ENCODE measurements at regions not wholly inside any gene's neighbourhood (a gene's known extent, or its start where the extent isn't known, plus 50 kb on each side); places are given as distances from the start of the nearest gene placed in this dataset.
A peak's percentile ranks its signal among the peaks of the same experiment; 100 is the strongest.
"Not testable (repeated sequence)": the region's sequence is repeated elsewhere in the genome, so short reads cannot be mapped to it uniquely, and the experiment has no call there.

DNA sequence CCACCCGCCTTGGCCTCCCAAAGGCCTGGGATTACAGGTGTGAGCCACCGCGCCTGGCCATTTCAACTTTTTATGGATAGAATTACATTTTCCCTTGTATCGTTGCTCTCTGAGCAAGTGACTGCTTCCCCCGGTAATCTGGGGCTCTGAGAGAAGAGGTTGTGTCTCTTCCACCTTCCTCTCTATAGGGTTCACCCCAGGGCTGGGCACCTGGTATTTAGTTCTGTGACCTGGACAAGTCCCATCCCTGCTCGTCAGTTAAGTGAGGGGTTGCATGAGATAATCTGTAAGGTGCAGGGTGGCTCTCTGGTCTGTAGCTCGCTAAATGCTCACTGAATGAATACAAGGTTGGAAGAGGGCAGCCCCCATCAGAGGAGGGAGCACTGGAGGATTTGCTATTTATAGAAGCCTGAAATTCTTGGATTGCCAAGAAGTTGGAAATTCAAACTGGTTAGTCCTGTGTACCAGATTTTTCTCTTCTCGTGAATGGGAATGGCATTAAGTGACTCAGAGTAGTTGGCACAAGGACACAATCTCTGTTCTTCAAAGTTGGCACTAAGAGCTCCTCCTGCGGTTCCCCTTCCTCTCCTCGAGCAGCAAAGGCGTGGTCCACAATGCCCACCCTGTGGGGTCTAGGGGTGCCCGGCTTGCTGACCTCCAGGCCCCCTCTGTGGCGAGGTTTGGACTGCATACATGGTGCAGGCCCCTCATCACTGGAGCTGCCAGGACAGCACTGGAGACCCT lies 68.1 kb upstream of the DLG1 start:
- no peak for DNase-seq

- no peak for DNase-seq
Measured at GRCh38 chr3:197365586-197365985, 67.2 kb upstream of the DLG1 start.

DNA sequence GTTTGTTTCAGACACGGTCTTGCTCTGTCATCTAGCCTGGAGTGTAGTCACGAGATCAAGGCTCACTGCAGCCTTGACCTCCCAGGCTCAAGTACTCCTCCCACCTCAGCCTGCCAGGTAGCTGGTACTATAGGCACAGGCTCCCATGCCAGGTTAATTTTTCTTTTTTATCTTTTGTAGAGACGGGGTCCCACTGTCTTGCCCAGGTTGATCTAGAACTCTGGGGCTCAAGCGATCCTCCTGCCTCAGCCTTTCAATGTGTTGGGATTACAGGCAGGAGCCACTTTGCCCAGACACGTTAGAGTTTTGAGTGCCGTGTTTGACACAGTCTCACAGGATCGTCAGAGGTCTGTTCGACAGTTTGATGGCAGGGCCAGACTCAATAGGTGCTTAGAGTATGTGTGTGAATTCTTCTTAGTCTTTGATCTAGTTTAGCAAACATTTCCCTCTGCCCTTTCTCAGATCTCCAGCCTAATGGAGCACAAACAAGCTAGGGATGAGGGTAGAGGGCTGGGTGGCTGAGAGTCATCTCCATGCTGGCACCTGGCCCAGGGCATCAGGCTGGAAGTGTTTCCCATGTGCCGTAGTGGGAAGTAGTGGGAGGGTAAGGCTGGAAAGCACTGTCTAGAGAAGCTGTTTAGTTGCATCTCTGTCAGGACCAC lies 66.1 kb upstream of the DLG1 start:
- no peak for DNase-seq

DNA sequence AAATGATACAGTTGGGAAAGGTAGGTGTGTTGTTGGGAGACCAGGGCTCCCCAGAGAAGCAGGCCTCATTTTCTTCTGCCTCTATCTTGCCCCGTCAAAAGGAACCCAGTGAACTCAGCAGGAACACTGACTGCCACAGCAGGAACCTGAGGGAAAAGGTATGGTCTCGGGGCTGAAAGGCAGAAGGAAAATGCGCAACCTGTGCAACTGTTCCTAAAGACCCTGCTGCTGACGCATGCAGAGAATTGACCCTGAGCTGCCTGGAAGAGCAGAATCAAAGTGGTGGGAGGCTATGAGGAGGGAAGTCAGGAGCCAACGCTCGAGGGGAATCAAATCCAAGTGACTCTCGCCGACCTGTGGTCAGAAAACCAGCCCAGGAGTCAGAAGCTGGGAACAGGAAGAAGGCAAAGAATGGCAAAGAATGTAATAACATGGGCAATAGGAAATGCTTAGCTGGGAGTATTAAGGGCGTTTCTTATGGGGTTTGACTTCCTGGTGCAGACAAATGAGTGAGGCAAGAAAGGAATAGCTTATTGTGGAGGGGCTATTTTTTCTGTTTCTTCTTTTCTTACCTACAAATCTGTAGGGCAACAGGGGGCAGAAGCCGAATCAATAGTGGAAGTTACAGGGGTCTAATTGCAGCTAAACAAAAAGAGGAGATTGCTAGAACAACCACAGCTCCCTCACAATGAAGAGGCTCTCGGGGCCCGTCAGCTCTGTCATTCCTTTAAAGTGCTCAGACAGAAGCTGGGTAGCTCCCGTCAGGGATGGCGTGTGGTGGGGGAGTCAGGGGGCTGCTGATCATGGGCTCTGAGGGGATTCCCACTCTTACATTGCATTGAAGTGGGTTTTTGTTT lies 65.4 kb upstream of the DLG1 start:
- DNase-seq, result no peak

- DNase-seq, result no peak
Measured at GRCh38 chr3:197362081-197362480, 63.7 kb upstream of the DLG1 start.

- DNase-seq, result not testable (repeated sequence)
Measured at GRCh38 chr3:197360095-197360494, 61.7 kb upstream of the DLG1 start.

- not testable (repeated sequence) for DNase-seq
Measured at GRCh38 chr3:197359476-197359875, 61.1 kb upstream of the DLG1 start.

- no peak for DNase-seq
Measured at GRCh38 chr3:197356741-197357140, 58.3 kb upstream of the DLG1 start.

- DNase-seq, result no peak
Measured at GRCh38 chr3:197356275-197356674, 57.9 kb upstream of the DLG1 start.

GRCh38 chr3:197355713-197356112 lies 57.3 kb upstream of the DLG1 start:
- no peak for DNase-seq

GRCh38 chr3:197354568-197355001 lies 56.2 kb upstream of the DLG1 start:
- no peak for DNase-seq

DNA sequence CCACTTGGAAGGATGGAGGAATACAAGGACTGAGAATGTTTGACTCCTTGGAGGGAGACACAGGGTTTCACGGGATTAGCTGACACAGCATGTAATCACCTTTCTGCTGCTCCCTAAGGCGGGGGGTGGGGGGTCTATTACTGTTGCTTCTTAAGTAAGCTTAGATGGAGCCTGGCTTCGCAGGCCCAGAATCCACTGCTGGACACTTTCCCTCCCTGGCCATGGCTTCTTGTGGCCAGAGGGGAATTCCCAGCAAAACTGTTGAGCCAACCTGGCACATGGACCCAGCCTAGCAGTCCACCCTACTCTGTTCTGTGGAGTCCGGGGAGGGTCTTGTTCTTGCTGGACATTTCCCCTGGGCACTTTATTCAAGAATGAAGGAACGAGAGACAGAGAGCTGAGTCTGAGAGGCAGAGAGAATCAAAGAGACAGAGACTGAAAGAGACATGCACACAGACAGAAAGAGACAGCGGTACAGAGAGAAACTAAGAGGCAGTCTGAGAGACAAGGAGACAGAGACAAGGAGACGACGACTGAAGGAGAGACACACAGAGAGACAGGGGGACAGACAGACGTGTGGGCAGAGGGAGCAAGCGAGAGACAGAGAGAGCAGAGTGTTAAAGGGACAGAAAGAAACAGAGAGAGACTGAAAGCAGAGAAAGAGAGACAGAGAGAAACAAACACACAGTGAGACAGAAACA lies 55.6 kb upstream of the DLG1 start:
- DNase-seq, result no peak

DNA sequence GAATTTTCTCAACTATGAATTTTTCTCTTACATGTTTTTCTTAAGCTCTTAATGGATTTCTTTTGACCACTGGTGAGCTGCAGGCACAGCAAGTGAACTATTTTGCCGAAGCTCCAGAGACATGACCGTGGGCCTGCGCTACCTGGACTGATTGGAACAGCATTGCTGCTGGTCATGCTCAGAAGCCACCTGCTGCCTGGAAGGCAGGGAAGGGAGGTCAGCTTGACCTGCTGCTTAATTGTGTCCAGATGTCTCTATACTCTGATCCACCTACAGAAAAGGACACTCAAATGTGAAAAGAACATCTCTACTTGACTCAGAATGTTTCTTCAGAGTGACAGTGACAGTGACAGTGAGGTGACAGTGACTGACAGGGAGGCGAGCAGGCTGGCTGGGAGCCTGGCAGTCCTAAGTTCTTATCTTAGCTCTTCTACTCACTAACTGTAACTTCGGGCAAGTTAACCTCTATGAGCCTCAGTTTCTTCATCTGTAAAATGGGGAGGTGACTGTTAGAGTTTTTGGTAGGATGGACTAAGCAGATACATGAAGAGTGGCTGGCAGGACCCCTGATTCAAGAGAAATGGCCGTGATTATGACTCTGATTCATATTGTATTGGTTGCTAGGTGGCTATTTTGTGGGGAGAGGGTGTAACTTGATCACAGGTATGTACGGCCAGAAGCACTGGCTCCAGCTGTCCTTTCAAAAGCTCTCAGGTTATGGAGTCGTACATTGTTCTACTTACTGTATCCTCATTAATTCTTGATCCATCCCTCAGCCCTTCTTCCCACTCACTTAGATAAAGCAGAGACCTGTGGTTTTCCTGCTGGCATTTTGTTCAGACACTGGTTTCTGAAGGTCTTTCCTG lies 54.8 kb upstream of the DLG1 start:
- DNase-seq, result no peak

DNA sequence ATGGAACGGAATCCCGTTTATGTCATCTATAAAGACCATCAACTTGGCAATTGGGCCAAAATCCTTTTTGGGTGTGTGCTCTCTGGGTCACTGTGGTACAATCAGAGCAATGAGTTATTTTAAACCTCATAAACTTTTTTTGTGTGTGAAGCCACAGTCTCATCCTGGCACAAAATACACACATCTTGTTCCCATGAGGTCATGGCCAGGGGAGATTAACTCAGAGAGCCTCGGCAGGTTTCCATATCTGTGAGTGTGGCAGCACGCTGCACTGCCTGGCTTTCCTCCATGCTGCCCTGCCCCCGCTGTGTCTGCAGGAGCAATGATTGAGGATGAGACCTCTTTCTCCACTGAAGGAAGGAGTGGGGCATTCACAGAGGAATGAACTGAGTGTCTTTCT lies 54.0 kb upstream of the DLG1 start:
- DNase-seq, result peak; percentile 28

GRCh38 chr3:197350446-197350845 lies 52.0 kb upstream of the DLG1 start:
- DNase-seq, result no peak

GRCh38 chr3:197349368-197349767 lies 51.0 kb upstream of the DLG1 start:
- no peak for DNase-seq
